ENCODE measurements at regions not wholly inside any gene's neighbourhood (a gene's known extent, or its start where the extent isn't known, plus 50 kb on each side); places are given as distances from the start of the nearest gene placed in this dataset.

GRCh38 chr16:80085606-80086005 lies 455.2 kb upstream of the DYNLRB2 start:
- no peaks in the 10 kb centered on the region for H3K23me2 ChIP-seq (ENCODE audit: insufficient read length, low read depth, low read length, poor library complexity, severe bottlenecking)
- H3K27me3 ChIP-seq (ENCODE audit: insufficient read depth, low read length) = no peaks in the 10 kb centered on the region
- H2BK120ac ChIP-seq (ENCODE audit: low read depth, low read length, poor library complexity, severe bottlenecking) = no peak overlapping the region
- no peaks in the 10 kb centered on the region for H3K4me1 ChIP-seq (ENCODE audit: insufficient read depth, low read length)
- H2BK5ac ChIP-seq (ENCODE audit: insufficient read length, low read length) = no peak overlapping the region
- DNase-seq = no peak
- H2BK12ac ChIP-seq (ENCODE audit: insufficient read length, low read depth, low read length) = no peak overlapping the region
- H3K14ac ChIP-seq (ENCODE audit: insufficient read depth, low read length) = no peak overlapping the region
- no peak for TF ChIP-seq CTCF (conservative IDR thresholded peaks at IDR 0.05)
- H3K9me3 ChIP-seq (ENCODE audit: control insufficient read depth, low read depth, low read length) = no peaks in the 10 kb centered on the region
- no CpG with 5 or more reads among the region's 2 CpGs for WGBS (ENCODE audit: extremely low coverage, insufficient read length, low lambda C conversion rate)
- H3T11ph ChIP-seq (ENCODE audit: low read length) = no peak overlapping the region
- H2BK15ac ChIP-seq (ENCODE audit: low read depth, low read length) = no peak overlapping the region
- Mint-ChIP-seq H3K27ac (no peak overlapping the region), H3K4me1 (peaks cover 3 to 5% of the 10 kb centered on the region in 2 experiments; a peak in 2 of 4 replicates), H3K4me3 (no peak overlapping the region), H3K9me3 (no peaks in the 10 kb centered on the region), H3K36me3 (ENCODE audit: insufficient read depth in 1 of 3, low read depth in 3 of 3) (no peaks in the 10 kb centered on the region), H3K27me3 (ENCODE audit: low read depth) (no peaks in the 10 kb centered on the region; the same call in none of the 2 replicates)
- no peak overlapping the region for H3K9ac ChIP-seq (ENCODE audit: extremely low read depth, insufficient read length, low read length)
- no peak overlapping the region for H4K8ac ChIP-seq (replicated peaks; ENCODE audit: insufficient read length, low read depth, low read length)
- H3K4ac ChIP-seq (ENCODE audit: low read depth, low read length) = no peak overlapping the region
- no peak overlapping the region for H2AK5ac ChIP-seq (ENCODE audit: insufficient read length, low read length)
- no peak overlapping the region for H4K91ac ChIP-seq (ENCODE audit: insufficient read length, low read depth, low read length)
- H3K18ac ChIP-seq (ENCODE audit: insufficient read length, low read depth, low read length) = no peak overlapping the region
- no peaks in the 10 kb centered on the region for H3K79me2 ChIP-seq (ENCODE audit: insufficient read depth, low read length)
- no peak overlapping the region for H3K27ac ChIP-seq (ENCODE audit: insufficient read length, low read depth, low read length)
- H2BK20ac ChIP-seq (ENCODE audit: low read depth, low read length, poor library complexity, severe bottlenecking) = no peak overlapping the region
- no peak overlapping the region for H3K56ac ChIP-seq (ENCODE audit: insufficient read length, low read depth, low read length)
- H3K4me2 ChIP-seq (ENCODE audit: insufficient read depth, insufficient read length, low read length) = no peak overlapping the region
- no peaks in the 10 kb centered on the region for H4K20me1 ChIP-seq (ENCODE audit: control insufficient read depth, insufficient read depth, insufficient read length)
- no peak overlapping the region for H4K5ac ChIP-seq (ENCODE audit: insufficient read length, low read depth, low read length)
- H3K23ac ChIP-seq (ENCODE audit: insufficient read length, low read depth, low read length) = no peak overlapping the region
- H3K79me1 ChIP-seq (ENCODE audit: insufficient read depth, low read depth, low read length, poor library complexity, severe bottlenecking) = no peaks in the 10 kb centered on the region
- H2AFZ ChIP-seq (ENCODE audit: low read length) = no peak overlapping the region

Measured in H9 (cell line).